GM23338 (cell line): ENCODE measurements at regions not wholly inside any gene's neighbourhood (a gene's known extent, or its start where the extent isn't known, plus 50 kb on each side); places are given as distances from the start of the nearest gene placed in this dataset.

ENCODE experiments used
- CREB1 ChIP-seq: fragments of 250-450 bp; sonication (Bioruptor Pico); IDR thresholded peaks from 2 replicates; pipeline ENCODE4 v1.5.0; 2020; ENCODE audit warnings: low read depth, mild to moderate bottlenecking, moderate library complexity
- CTCF ChIP-seq, 2 experiments: fragments of 200-600 bp in 1 of 2; sonication (generic) in 1 of 2; conservative IDR thresholded peaks; 2 replicates each; pipeline versions ENCODE4 v1.5.1 to v1.6.1; 2016 to 2017; ENCODE audit warnings: antibody characterized with exemption in 2 of 2, low read depth in 2 of 2, mild to moderate bottlenecking in 2 of 2, moderate library complexity in 1 of 2
- ETS1 ChIP-seq: IDR thresholded peaks from 2 replicates; pipeline ENCODE4 v1.6.1; 2016; ENCODE audit warnings: antibody characterized with exemption
- EZH2 ChIP-seq: fragments of 200-600 bp; sonication (generic); IDR thresholded peaks from one replicate; pipeline ENCODE4 v1.8.0; 2017; ENCODE audit warnings: antibody characterized with exemption, mild to moderate bottlenecking, low read depth; ENCODE audit not compliant: unreplicated experiment
- EZH2phosphoT487 ChIP-seq: fragments of 200-600 bp; sonication (generic); IDR thresholded peaks from one replicate; pipeline ENCODE4 v1.8.1; 2018; ENCODE audit warnings: antibody characterized with exemption; ENCODE audit not compliant: unreplicated experiment
- JUNB ChIP-seq: IDR thresholded peaks from one replicate; pipeline ENCODE4 v1.6.1; 2016; ENCODE audit warnings: antibody characterized with exemption; ENCODE audit not compliant: unreplicated experiment
- NANOG ChIP-seq: IDR thresholded peaks from 2 replicates; pipeline ENCODE4 v1.6.1; 2016; ENCODE audit warnings: antibody characterized with exemption, borderline replicate concordance
- POLR2AphosphoS5 ChIP-seq: IDR thresholded peaks from 2 replicates; pipeline ENCODE4 v1.6.1; 2016; ENCODE audit warnings: antibody characterized with exemption, low read depth
- ZNF331 ChIP-seq: fragments of 250-450 bp; sonication (Bioruptor Pico); IDR thresholded peaks from 2 replicates; pipeline ENCODE4 v1.5.0; 2020; ENCODE audit warnings: low read depth, mild to moderate bottlenecking, moderate library complexity
- TF ChIP-seq, protein P1 (sequence below): IDR thresholded peaks from one replicate; pipeline ENCODE4 v1.6.1; 2018; ENCODE audit warnings: antibody characterized with exemption; ENCODE audit not compliant: unreplicated experiment

GRCh38 chr13:106699311-106699710, 131.4 kb upstream of the ARGLU1 start:
- TF ChIP-seq POLR2AphosphoS5: no peak
- TF ChIP-seq EZH2: no peak
- no peak for TF ChIP-seq CTCF (conservative IDR thresholded peaks at IDR 0.05; ENCODE audit: low read depth in 2 of 2)
- TF ChIP-seq EZH2phosphoT487: no peak
- TF ChIP-seq, protein P1, sequence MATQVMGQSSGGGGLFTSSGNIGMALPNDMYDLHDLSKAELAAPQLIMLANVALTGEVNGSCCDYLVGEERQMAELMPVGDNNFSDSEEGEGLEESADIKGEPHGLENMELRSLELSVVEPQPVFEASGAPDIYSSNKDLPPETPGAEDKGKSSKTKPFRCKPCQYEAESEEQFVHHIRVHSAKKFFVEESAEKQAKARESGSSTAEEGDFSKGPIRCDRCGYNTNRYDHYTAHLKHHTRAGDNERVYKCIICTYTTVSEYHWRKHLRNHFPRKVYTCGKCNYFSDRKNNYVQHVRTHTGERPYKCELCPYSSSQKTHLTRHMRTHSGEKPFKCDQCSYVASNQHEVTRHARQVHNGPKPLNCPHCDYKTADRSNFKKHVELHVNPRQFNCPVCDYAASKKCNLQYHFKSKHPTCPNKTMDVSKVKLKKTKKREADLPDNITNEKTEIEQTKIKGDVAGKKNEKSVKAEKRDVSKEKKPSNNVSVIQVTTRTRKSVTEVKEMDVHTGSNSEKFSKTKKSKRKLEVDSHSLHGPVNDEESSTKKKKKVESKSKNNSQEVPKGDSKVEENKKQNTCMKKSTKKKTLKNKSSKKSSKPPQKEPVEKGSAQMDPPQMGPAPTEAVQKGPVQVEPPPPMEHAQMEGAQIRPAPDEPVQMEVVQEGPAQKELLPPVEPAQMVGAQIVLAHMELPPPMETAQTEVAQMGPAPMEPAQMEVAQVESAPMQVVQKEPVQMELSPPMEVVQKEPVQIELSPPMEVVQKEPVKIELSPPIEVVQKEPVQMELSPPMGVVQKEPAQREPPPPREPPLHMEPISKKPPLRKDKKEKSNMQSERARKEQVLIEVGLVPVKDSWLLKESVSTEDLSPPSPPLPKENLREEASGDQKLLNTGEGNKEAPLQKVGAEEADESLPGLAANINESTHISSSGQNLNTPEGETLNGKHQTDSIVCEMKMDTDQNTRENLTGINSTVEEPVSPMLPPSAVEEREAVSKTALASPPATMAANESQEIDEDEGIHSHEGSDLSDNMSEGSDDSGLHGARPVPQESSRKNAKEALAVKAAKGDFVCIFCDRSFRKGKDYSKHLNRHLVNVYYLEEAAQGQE: no peak
- no peak for TF ChIP-seq CREB1 (CRISPR knock-in tag)
- no peak for TF ChIP-seq JUNB
- no peak for TF ChIP-seq ZNF331 (CRISPR knock-in tag)
- no peak for TF ChIP-seq ETS1
- TF ChIP-seq NANOG: no peak
